Myocyte (in vitro differentiated cells): ENCODE measurements at regions not wholly inside any gene's neighbourhood (a gene's known extent, or its start where the extent isn't known, plus 50 kb on each side); places are given as distances from the start of the nearest gene placed in this dataset.
"Not testable (repeated sequence)": the region's sequence is repeated elsewhere in the genome, so short reads cannot be mapped to it uniquely, and the experiment has no call there.

Experiments
- DNase-seq: peaks from one replicate; pipeline ENCODE4 v3.0.0-alpha.2; 2012; ENCODE audit warnings: low read depth

GRCh38 chr19:29873801-29874575 lies 62.2 kb downstream of the CCNE1 start:
- no peak for DNase-seq

- DNase-seq = no peak
Measured at GRCh38 chr19:29875931-29876330, 64.1 kb downstream of the CCNE1 start.

- DNase-seq = no peak
Measured at GRCh38 chr19:29876414-29876813, 64.6 kb downstream of the CCNE1 start.

GRCh38 chr19:29876908-29877307 lies 65.1 kb downstream of the CCNE1 start:
- DNase-seq = not testable (repeated sequence)

- peak; percentile 81 for DNase-seq
Measured at GRCh38 chr19:29878973-29879654, 62.9 kb upstream of the URI1 start.

GRCh38 chr19:29879655-29879974 lies 62.4 kb upstream of the URI1 start:
- DNase-seq = no peak

GRCh38 chr19:29880498-29881081 lies 61.4 kb upstream of the URI1 start:
- DNase-seq = no peak

GRCh38 chr19:29881386-29881785 lies 60.7 kb upstream of the URI1 start:
- peak; percentile 82 for DNase-seq

GRCh38 chr19:29882719-29883105 lies 59.3 kb upstream of the URI1 start:
- no peak for DNase-seq

- no peak for DNase-seq
Measured at GRCh38 chr19:29884044-29884443, 58.0 kb upstream of the URI1 start.

GRCh38 chr19:29884466-29884865 lies 57.6 kb upstream of the URI1 start:
- no peak for DNase-seq

- not testable (repeated sequence) for DNase-seq
Measured at GRCh38 chr19:29886106-29886505, 55.9 kb upstream of the URI1 start.

GRCh38 chr19:29886586-29886985 lies 55.5 kb upstream of the URI1 start:
- no peak for DNase-seq

GRCh38 chr19:29887442-29887855 lies 54.6 kb upstream of the URI1 start:
- no peak for DNase-seq

GRCh38 chr19:29888047-29888446 lies 54.0 kb upstream of the URI1 start:
- not testable (repeated sequence) for DNase-seq

GRCh38 chr19:29889702-29890101 lies 52.3 kb upstream of the URI1 start:
- no peak for DNase-seq

GRCh38 chr19:29890392-29890791 lies 51.6 kb upstream of the URI1 start:
- DNase-seq = no peak
